H1 (cell line): ENCODE measurements at regions not wholly inside any gene's neighbourhood (a gene's known extent, or its start where the extent isn't known, plus 50 kb on each side); places are given as distances from the start of the nearest gene placed in this dataset.

ENCODE experiments used
- CTCF ChIA-PET: fragments of 300-600 bp; sonication (Branson Sonifier 250); formaldehyde crosslinking; loops from one replicate; lab custom pipeline; 2021; ENCODE audit not compliant: partially characterized antibody; lab: Charles Lee
- POLR2A ChIA-PET: fragments of 300-600 bp; sonication (Branson Sonifier 250); formaldehyde crosslinking; loops from one replicate; lab custom pipeline; 2021; ENCODE audit warnings: inconsistent platforms; ENCODE audit not compliant: partially characterized antibody; lab: Charles Lee
- DNase-seq, 2 experiments: peaks; one replicate each; pipeline versions ENCODE4 v3.0.0 to v3.0.0-alpha.2; 2010 to 2022; ENCODE audit warnings: low spot score in 2 of 2, low read depth in 1 of 2, mixed read lengths in 1 of 2
- FAIRE-seq: peaks from 2 replicates; lab custom pipeline; 2011; peaks lifted over from hg19 to GRCh38; lab: Jason Lieb, UNC
- H2AFZ ChIP-seq: 2 replicates; pipeline ENCODE4 v1.8.1; 2012; ENCODE audit warnings: low read length, inconsistent platforms
- H2AK5ac ChIP-seq: 2 replicates; pipeline ENCODE4 v1.6.1; 2013; ENCODE audit warnings: low read depth, low read length
- H2BK120ac ChIP-seq: replicated peaks from 2 replicates; pipeline ENCODE3; 2013; ENCODE audit warnings: low read depth, low read length, inconsistent platforms
- H2BK12ac ChIP-seq: 2 replicates; pipeline ENCODE4 v1.6.1; 2013; ENCODE audit warnings: low read depth, low read length
- H2BK15ac ChIP-seq: 2 replicates; pipeline ENCODE4 v1.6.1; 2013; ENCODE audit warnings: low read length
- H2BK20ac ChIP-seq: 2 replicates; pipeline ENCODE4 v1.6.1; 2013; ENCODE audit warnings: low read length
- H2BK5ac ChIP-seq: 2 replicates; pipeline ENCODE4 v1.6.1; 2013; ENCODE audit warnings: low read depth, low read length
- H3K14ac ChIP-seq: 2 replicates; pipeline ENCODE4 v1.6.1; 2013; ENCODE audit warnings: inconsistent platforms; ENCODE audit not compliant: insufficient read length
- H3K18ac ChIP-seq: 2 replicates; pipeline ENCODE4 v1.6.1; 2013; ENCODE audit warnings: low read length; ENCODE audit errors: extremely low read depth
- H3K23ac ChIP-seq: 2 replicates; pipeline ENCODE4 v1.6.1; 2013; ENCODE audit warnings: inconsistent platforms; ENCODE audit not compliant: insufficient read length
- H3K23me2 ChIP-seq: 2 replicates; pipeline ENCODE4 v1.6.1; 2013; ENCODE audit warnings: low read depth, low read length
- H3K27ac ChIP-seq: 2 replicates; pipeline ENCODE4 v1.6.1; 2011; ENCODE audit warnings: low read depth, low read length, inconsistent platforms
- H3K27me3 ChIP-seq, 4 experiments: replicated peaks in 1 of 4; 1 replicate in 1 of 4; 2 replicates in 3 of 4; pipeline versions ENCODE4 v1.6.1 to v1.8.1; 2011 to 2013; ENCODE audit warnings: low read length in 3 of 4, mild to moderate bottlenecking in 3 of 4, inconsistent platforms in 2 of 4, mixed read lengths in 2 of 4, moderate library complexity in 1 of 4; ENCODE audit not compliant: control insufficient read depth in 3 of 4, insufficient read depth in 3 of 4; ENCODE audit errors: extremely low read depth in 1 of 4
- H3K36me3 ChIP-seq, 4 experiments: 2 replicates each; pipeline versions ENCODE4 v1.6.1 to v1.8.1; 2011 to 2013; ENCODE audit warnings: mild to moderate bottlenecking in 4 of 4, low read length in 3 of 4, moderate library complexity in 2 of 4, control low read depth in 1 of 4, inconsistent platforms in 1 of 4; ENCODE audit not compliant: insufficient read depth in 4 of 4, control insufficient read depth in 2 of 4
- H3K4ac ChIP-seq: replicated peaks from 2 replicates; pipeline ENCODE3; 2013; ENCODE audit warnings: low read length, low read depth, mixed read lengths, inconsistent platforms; ENCODE audit not compliant: insufficient read length
- H3K4me1 ChIP-seq, 4 experiments: replicated peaks in 1 of 4; 1 replicate in 1 of 4; 2 replicates in 3 of 4; pipeline versions ENCODE4 v1.6.1 to v1.8.1; 2011 to 2013; ENCODE audit warnings: low read length in 3 of 4, inconsistent platforms in 2 of 4, mixed read lengths in 1 of 4; ENCODE audit not compliant: insufficient read depth in 4 of 4, control insufficient read depth in 3 of 4
- H3K4me2 ChIP-seq, 2 experiments: 2 replicates each; pipeline versions ENCODE4 v1.6.1 to v1.8.1; 2011 to 2013; ENCODE audit warnings: low read depth in 2 of 2, low read length in 2 of 2, control low read depth in 1 of 2, inconsistent platforms in 1 of 2, mild to moderate bottlenecking in 1 of 2; ENCODE audit not compliant: insufficient read depth in 1 of 2
- H3K4me3 ChIP-seq, 4 experiments: fragments of 200-600, 300-600 bp in 1 of 4; sonication (generic), shearing (Covaris generic), sonication (Bioruptor Twin) in 1 of 4; 2 replicates each; pipeline versions ENCODE4 v1.5.1 to v1.8.1; 2011 to 2016; ENCODE audit warnings: low read length in 4 of 4, low read depth in 3 of 4, control low read depth in 2 of 4, inconsistent platforms in 2 of 4, mild to moderate bottlenecking in 2 of 4, mixed read lengths in 1 of 4, moderate library complexity in 1 of 4; ENCODE audit not compliant: insufficient read depth in 2 of 4; ENCODE audit errors: extremely low read depth in 1 of 4
- H3K56ac ChIP-seq: replicated peaks from 2 replicates; pipeline ENCODE3; 2013; ENCODE audit warnings: low read depth, mild to moderate bottlenecking, mixed read lengths, low read length, inconsistent platforms; ENCODE audit not compliant: insufficient read length
- H3K79me1 ChIP-seq: 2 replicates; pipeline ENCODE4 v1.6.1; 2013; ENCODE audit warnings: low read depth, low read length, control low read depth
- H3K79me2 ChIP-seq, 2 experiments: 2 replicates each; pipeline versions ENCODE4 v1.6.1 to v1.8.1; 2012 to 2013; ENCODE audit warnings: low read length in 2 of 2, mild to moderate bottlenecking in 2 of 2, inconsistent platforms in 1 of 2; ENCODE audit not compliant: insufficient read depth in 2 of 2, control insufficient read depth in 1 of 2
- H3K9ac ChIP-seq, 4 experiments: replicated peaks in 1 of 4; 1 replicate in 1 of 4; 2 replicates in 3 of 4; pipeline versions ENCODE4 v1.6.1 to v1.8.1; 2011 to 2013; ENCODE audit warnings: low read depth in 3 of 4, low read length in 3 of 4, control low read depth in 2 of 4, mild to moderate bottlenecking in 2 of 4, moderate library complexity in 2 of 4, inconsistent platforms in 1 of 4; ENCODE audit errors: extremely low read depth in 1 of 4
- H3K9me3 ChIP-seq, 2 experiments: 2 replicates each; pipeline versions ENCODE4 v1.6.1 to v1.8.1; 2012 to 2013; ENCODE audit warnings: mild to moderate bottlenecking in 2 of 2, moderate library complexity in 2 of 2, control low read depth in 1 of 2, inconsistent platforms in 1 of 2, low read depth in 1 of 2, low read length in 1 of 2, mixed read lengths in 1 of 2; ENCODE audit not compliant: insufficient read depth in 2 of 2
- H4K20me1 ChIP-seq, 2 experiments: replicated peaks in 1 of 2; 2 replicates each; pipeline versions ENCODE3 to v1.8.1; 2011 to 2013; ENCODE audit warnings: inconsistent platforms in 2 of 2, low read length in 2 of 2, mild to moderate bottlenecking in 1 of 2; ENCODE audit not compliant: insufficient read depth in 2 of 2, control insufficient read depth in 1 of 2
- H4K5ac ChIP-seq: 2 replicates; pipeline ENCODE4 v1.6.1; 2013; ENCODE audit warnings: low read length, low read depth, mixed read lengths, inconsistent platforms; ENCODE audit not compliant: insufficient read length
- H4K8ac ChIP-seq: 2 replicates; pipeline ENCODE4 v1.8.0; 2013; ENCODE audit warnings: mild to moderate bottlenecking, moderate library complexity, low read length, inconsistent platforms; ENCODE audit not compliant: insufficient read depth; ENCODE audit errors: extremely low read depth
- H4K91ac ChIP-seq: replicated peaks from 2 replicates; pipeline ENCODE3; 2013; ENCODE audit warnings: low read length, mixed read lengths, inconsistent platforms; ENCODE audit not compliant: insufficient read length
- E2F6 ChIP-seq: IDR thresholded peaks from 2 replicates; pipeline ENCODE4 v1.6.1; 2012; ENCODE audit warnings: inconsistent platforms
- WGBS, 2 experiments: shearing (Covaris generic) in 1 of 2; methylation state at CpG; one replicate each; pipeline versions ENCODE4 v1.1.6 to v1.1.7; 2013 to 2015; ENCODE audit warnings: low lambda C conversion rate in 2 of 2, mixed read lengths in 2 of 2, inconsistent platforms in 1 of 2, low coverage in 1 of 2, missing lambda C conversion rate in 1 of 2; ENCODE audit not compliant: insufficient replicate concordance in 2 of 2, insufficient coverage in 1 of 2, insufficient read length in 1 of 2; ENCODE audit errors: extremely low coverage in 1 of 2, missing lambda C conversion rate in 1 of 2; 5-methylcytosine and 5-hydroxymethylcytosine counted together

- Histone ChIP-seq H2BK120ac (no peak overlapping the region), H3K4me2 (no peak overlapping the region), H3K4me3 (no peak overlapping the region), H4K20me1 (no peaks in the 10 kb centered on the region), H3K14ac (no peak overlapping the region), H3K18ac (no peak overlapping the region), H2BK5ac (no peak overlapping the region), H3K23me2 (no peaks in the 10 kb centered on the region), H3K27ac (no peak overlapping the region), H3K9me3 (no peaks in the 10 kb centered on the region), H3K9ac (no peak overlapping the region), H2AFZ (no peak overlapping the region), H2BK20ac (no peak overlapping the region), H4K91ac (no peak overlapping the region), H3K23ac (no peak overlapping the region), H3K4ac (no peak overlapping the region), H4K5ac (no peak overlapping the region), H3K79me2 (no peaks in the 10 kb centered on the region), H2AK5ac (no peak overlapping the region), H3K79me1 (no peaks in the 10 kb centered on the region), H3K36me3 (no peaks in the 10 kb centered on the region), H2BK15ac (no peak overlapping the region), H3K27me3 (no peaks in the 10 kb centered on the region), H4K8ac (no peak overlapping the region), H3K56ac (no peak overlapping the region), H2BK12ac (no peak overlapping the region), H3K4me1 (no peaks in the 10 kb centered on the region)
- DNase-seq (no peak), FAIRE-seq (no peak)
- POLR2A ChIA-PET = no interaction called here
- no peak for TF ChIP-seq E2F6
- CTCF ChIA-PET = no interaction called here
- WGBS, 2 experiments = 89% methylated on average over 5 of the region's 5 CpGs; no CpG with 5 or more reads in 1 of the 2 experiments
These were observed 67.6 kb downstream of the SOWAHC start for GRCh38 chr2:109681633-109682380.
